GM12878 (cell line): ENCODE measurements at regions not wholly inside any gene's neighbourhood (a gene's known extent, or its start where the extent isn't known, plus 50 kb on each side); places are given as distances from the start of the nearest gene placed in this dataset.
A peak's percentile ranks its signal among the peaks of the same experiment; 100 is the strongest.

ENCODE experiments used
- BHLHE40 ChIP-seq, 2 experiments: fragments of 450-650 bp in 1 of 2; IDR thresholded peaks; 2 replicates each; pipeline ENCODE4 v1.6.1; 2011 to 2017; ENCODE audit warnings: low read depth in 2 of 2, borderline replicate concordance in 1 of 2, improper control_type of control experiment in 1 of 2, low read length in 1 of 2, mild to moderate bottlenecking in 1 of 2
- CBFB ChIP-seq: IDR thresholded peaks from 2 replicates; pipeline ENCODE4 v1.6.1; 2016; ENCODE audit warnings: antibody characterized with exemption, low read depth
- CEBPZ ChIP-seq: fragments of 150-350 bp; IDR thresholded peaks from 2 replicates; pipeline ENCODE4 v1.6.1; 2016; ENCODE audit warnings: low read depth, low read length
- CHD2 ChIP-seq: IDR thresholded peaks from 2 replicates; pipeline ENCODE4 v1.6.1; 2011; ENCODE audit warnings: low read depth, low read length, improper control_type of control experiment, borderline replicate concordance
- HSF1 ChIP-seq: fragments of 150-350 bp; IDR thresholded peaks from 2 replicates; pipeline ENCODE4 v1.6.1; 2014; ENCODE audit warnings: mild to moderate bottlenecking, low read depth, low read length
- IKZF2 ChIP-seq, 2 experiments: fragments of 450-650 bp; IDR thresholded peaks; 2 replicates each; pipeline ENCODE4 v1.6.1; 2017; ENCODE audit warnings: mild to moderate bottlenecking in 2 of 2, moderate library complexity in 2 of 2
- MTA3 ChIP-seq: IDR thresholded peaks from 2 replicates; pipeline ENCODE4 v1.6.1; 2012; ENCODE audit warnings: low read length, inconsistent platforms, borderline replicate concordance
- PAX5 ChIP-seq: IDR thresholded peaks from 2 replicates; pipeline ENCODE4 v1.6.1; 2011; ENCODE audit warnings: low read depth, low read length, borderline replicate concordance
- PBX3 ChIP-seq: IDR thresholded peaks from 2 replicates; pipeline ENCODE4 v1.6.1; 2011; ENCODE audit warnings: mild to moderate bottlenecking, low read depth, low read length, moderate library complexity; ENCODE audit not compliant: insufficient replicate concordance
- POLR2A ChIP-seq: IDR thresholded peaks from 2 replicates; pipeline ENCODE4 v1.6.1; 2011; ENCODE audit warnings: low read depth, mild to moderate bottlenecking, low read length
- POU2F2 ChIP-seq: IDR thresholded peaks from 3 replicates; pipeline ENCODE4 v1.6.1; 2011; ENCODE audit warnings: low read depth, mild to moderate bottlenecking, low read length, borderline replicate concordance
- RAD21 ChIP-seq: IDR thresholded peaks from 2 replicates; pipeline ENCODE4 v1.6.1; 2011; ENCODE audit warnings: mild to moderate bottlenecking, low read depth, low read length, moderate library complexity; ENCODE audit not compliant: insufficient read depth
- SIN3A ChIP-seq: IDR thresholded peaks from 2 replicates; pipeline ENCODE4 v1.6.1; 2012; ENCODE audit warnings: low read depth, low read length, improper control_type of control experiment
- SIX5 ChIP-seq: IDR thresholded peaks from 2 replicates; pipeline ENCODE4 v1.6.1; 2011; ENCODE audit warnings: mild to moderate bottlenecking, low read depth, low read length, moderate library complexity; ENCODE audit not compliant: severe bottlenecking
- SMAD5 ChIP-seq: IDR thresholded peaks from 2 replicates; pipeline ENCODE4 v1.6.1; 2016; ENCODE audit warnings: antibody characterized with exemption, low read depth
- SPI1 ChIP-seq: IDR thresholded peaks from 2 replicates; pipeline ENCODE4 v1.6.1; 2011; ENCODE audit warnings: low read depth, mild to moderate bottlenecking, low read length, moderate library complexity, borderline replicate concordance; ENCODE audit not compliant: insufficient read depth
- SREBF1 ChIP-seq: IDR thresholded peaks from 2 replicates; pipeline ENCODE4 v1.6.1; 2012; ENCODE audit warnings: mild to moderate bottlenecking, low read length
- STAT1 ChIP-seq: fragments of 450-650 bp; conservative IDR thresholded peaks from 2 replicates; pipeline ENCODE4 v1.6.1; 2014; ENCODE audit warnings: antibody characterized with exemption, mild to moderate bottlenecking
- TAF1 ChIP-seq: IDR thresholded peaks from 2 replicates; pipeline ENCODE4 v1.6.1; 2011; ENCODE audit warnings: mild to moderate bottlenecking, low read depth, low read length, borderline replicate concordance
- ZNF622 ChIP-seq: fragments of 450-650 bp; IDR thresholded peaks from 2 replicates; pipeline ENCODE4 v1.6.1; 2017; ENCODE audit warnings: mild to moderate bottlenecking, inconsistent platforms
- TF ChIP-seq, protein P1 (sequence below): fragments of 450-650 bp; IDR thresholded peaks from 2 replicates; pipeline ENCODE4 v1.6.1; 2017; ENCODE audit warnings: mild to moderate bottlenecking

DNA sequence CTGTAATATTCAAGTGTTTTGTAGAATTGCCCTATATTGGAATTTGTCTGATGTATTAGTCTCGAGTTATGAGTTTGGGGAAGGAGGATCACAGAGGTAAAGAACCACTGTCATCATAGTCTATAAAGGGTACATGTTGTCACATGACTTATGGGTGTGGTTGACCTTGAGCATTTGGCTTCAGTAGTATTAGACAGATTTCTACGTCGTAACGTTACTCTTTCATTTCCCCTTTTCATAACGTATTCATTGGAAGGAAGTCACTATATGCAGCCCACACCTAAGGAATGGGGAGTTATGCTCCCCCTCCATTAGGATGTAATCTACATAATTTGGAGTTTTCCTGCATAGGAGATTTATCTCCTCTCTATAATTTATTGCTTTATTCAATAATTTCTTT lies 110.1 kb upstream of the VAV3 start (continued):
- TF ChIP-seq CEBPZ: no peak
- no peak for TF ChIP-seq STAT1
- no peak for TF ChIP-seq SIN3A
- no peak for TF ChIP-seq POLR2A
- TF ChIP-seq POU2F2: no peak
- TF ChIP-seq SPI1: peak; percentile 90
- no peak for TF ChIP-seq ZNF622
- TF ChIP-seq, protein P1, sequence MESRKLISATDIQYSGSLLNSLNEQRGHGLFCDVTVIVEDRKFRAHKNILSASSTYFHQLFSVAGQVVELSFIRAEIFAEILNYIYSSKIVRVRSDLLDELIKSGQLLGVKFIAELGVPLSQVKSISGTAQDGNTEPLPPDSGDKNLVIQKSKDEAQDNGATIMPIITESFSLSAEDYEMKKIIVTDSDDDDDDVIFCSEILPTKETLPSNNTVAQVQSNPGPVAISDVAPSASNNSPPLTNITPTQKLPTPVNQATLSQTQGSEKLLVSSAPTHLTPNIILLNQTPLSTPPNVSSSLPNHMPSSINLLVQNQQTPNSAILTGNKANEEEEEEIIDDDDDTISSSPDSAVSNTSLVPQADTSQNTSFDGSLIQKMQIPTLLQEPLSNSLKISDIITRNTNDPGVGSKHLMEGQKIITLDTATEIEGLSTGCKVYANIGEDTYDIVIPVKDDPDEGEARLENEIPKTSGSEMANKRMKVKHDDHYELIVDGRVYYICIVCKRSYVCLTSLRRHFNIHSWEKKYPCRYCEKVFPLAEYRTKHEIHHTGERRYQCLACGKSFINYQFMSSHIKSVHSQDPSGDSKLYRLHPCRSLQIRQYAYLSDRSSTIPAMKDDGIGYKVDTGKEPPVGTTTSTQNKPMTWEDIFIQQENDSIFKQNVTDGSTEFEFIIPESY: no peak
- TF ChIP-seq CBFB: no peak
- TF ChIP-seq TAF1: no peak
- TF ChIP-seq HSF1: no peak
- TF ChIP-seq CHD2: no peak
- TF ChIP-seq SIX5: no peak
- peak; percentile 69 to 74; a peak in 3 of 4 replicates for TF ChIP-seq IKZF2 (IDR thresholded peaks at IDR 0.05)
- no peak for TF ChIP-seq SREBF1
- TF ChIP-seq PBX3: no peak
- peak in 1 of 2 experiments; percentile 49; a peak in 1 of 4 replicates for TF ChIP-seq BHLHE40 (IDR thresholded peaks at IDR 0.05; ENCODE audit: borderline replicate concordance in 1 of 2, low read depth in 2 of 2, low read length in 1 of 2)
- TF ChIP-seq MTA3: no peak
- TF ChIP-seq SMAD5: no peak
- TF ChIP-seq RAD21: no peak
- TF ChIP-seq PAX5: no peak
- TF ChIP-seq, all 136 proteins: peak for 18
